Keratinocyte (primary cell): ENCODE measurements at regions not wholly inside any gene's neighbourhood (a gene's known extent, or its start where the extent isn't known, plus 50 kb on each side); places are given as distances from the start of the nearest gene placed in this dataset.

Experiments
- DNase-seq: peaks from one replicate; pipeline ENCODE4 v3.0.0-alpha.2; 2011; ENCODE audit warnings: low read depth, missing footprints, low spot score
- FAIRE-seq: peaks from 2 replicates; lab custom pipeline; 2011; peaks lifted over from hg19 to GRCh38; lab: Jason Lieb, UNC
- H2AFZ ChIP-seq: 2 replicates; pipeline ENCODE4 v1.6.0; 2012; ENCODE audit warnings: low read length, control low read depth, inconsistent platforms; ENCODE audit not compliant: control insufficient read depth
- H3K27ac ChIP-seq: 2 replicates; pipeline ENCODE4 v1.5.1; 2011; ENCODE audit warnings: low read length; ENCODE audit not compliant: control insufficient read depth, insufficient read depth
- H3K27me3 ChIP-seq: 3 replicates; pipeline ENCODE4 v1.6.0; 2011; ENCODE audit warnings: low read length; ENCODE audit not compliant: control insufficient read depth, insufficient read depth; ENCODE audit errors: extremely low read depth
- H3K36me3 ChIP-seq, 2 experiments: 2 replicates in 1 of 2; 3 replicates in 1 of 2; pipeline ENCODE4 v1.5.1; 2011; ENCODE audit warnings: low read length in 2 of 2, mild to moderate bottlenecking in 1 of 2; ENCODE audit not compliant: control insufficient read depth in 2 of 2, insufficient read depth in 2 of 2; ENCODE audit errors: extremely low read depth in 1 of 2
- H3K4me1 ChIP-seq: 3 replicates; pipeline ENCODE4 v1.5.1; 2011; ENCODE audit warnings: low read length; ENCODE audit not compliant: control insufficient read depth, insufficient read depth; ENCODE audit errors: extremely low read depth
- H3K4me2 ChIP-seq: 3 replicates; pipeline ENCODE4 v1.6.0; 2011; ENCODE audit warnings: low read depth, low read length; ENCODE audit not compliant: control insufficient read depth, insufficient read depth; ENCODE audit errors: extremely low read depth
- H3K4me3 ChIP-seq, 3 experiments: fragments of 200-600 bp in 1 of 3; sonication (generic) in 1 of 3; 2 replicates in 2 of 3; 3 replicates in 1 of 3; pipeline ENCODE4 v1.5.1; 2011 to 2016; ENCODE audit warnings: low read length in 3 of 3, mild to moderate bottlenecking in 3 of 3, control low read depth in 2 of 3, inconsistent platforms in 1 of 3, low read depth in 1 of 3, mixed read lengths in 1 of 3, mixed run types in 1 of 3, moderate library complexity in 1 of 3; ENCODE audit not compliant: control insufficient read depth in 2 of 3, insufficient read depth in 2 of 3; ENCODE audit errors: extremely low read depth in 1 of 3
- H3K79me2 ChIP-seq: 2 replicates; pipeline ENCODE4 v1.6.0; 2012; ENCODE audit warnings: low read length; ENCODE audit not compliant: control insufficient read depth, insufficient read depth
- H3K9ac ChIP-seq: 3 replicates; pipeline ENCODE4 v1.6.0; 2011; ENCODE audit warnings: low read length; ENCODE audit not compliant: control insufficient read depth, insufficient read depth; ENCODE audit errors: extremely low read depth
- H3K9me1 ChIP-seq: 3 replicates; pipeline ENCODE4 v1.6.0; 2011; ENCODE audit warnings: low read length; ENCODE audit not compliant: control insufficient read depth, insufficient read depth; ENCODE audit errors: extremely low read depth
- H3K9me3 ChIP-seq: 2 replicates; pipeline ENCODE4 v1.5.1; 2012; ENCODE audit warnings: low read depth, low read length; ENCODE audit not compliant: control insufficient read depth
- H4K20me1 ChIP-seq: 3 replicates; pipeline ENCODE4 v1.6.0; 2011; ENCODE audit warnings: low read length; ENCODE audit not compliant: control insufficient read depth, insufficient read depth; ENCODE audit errors: extremely low read depth
- EZH2 ChIP-seq: IDR thresholded peaks from one replicate; pipeline ENCODE4 v1.6.1; 2012; ENCODE audit warnings: inconsistent platforms, mild to moderate bottlenecking, low read length, moderate library complexity
- dilution Hi-C: fragments of 300-500 bp; cut with MboI; formaldehyde crosslinking; loops from one replicate; pipeline ENCODE4 v1.7.0; 2020; ENCODE audit warnings: low sequenced_read_pairs; ENCODE audit not compliant: extremely low pct_ligation_motif_present
- TF ChIP-seq, protein P1 (sequence below), 3 experiments: IDR thresholded peaks in 1 of 3; conservative IDR thresholded peaks in 1 of 3; optimal IDR thresholded peaks in 1 of 3; 2 replicates in 2 of 3; 3 replicates in 1 of 3; pipeline versions ENCODE3 to v1.5.1; 2011; ENCODE audit warnings: low read length in 3 of 3, mild to moderate bottlenecking in 3 of 3, moderate library complexity in 2 of 3, control low read depth in 1 of 3, inconsistent platforms in 1 of 3; ENCODE audit not compliant: insufficient read depth in 2 of 3; ENCODE audit errors: extremely low read depth in 1 of 3

DNA sequence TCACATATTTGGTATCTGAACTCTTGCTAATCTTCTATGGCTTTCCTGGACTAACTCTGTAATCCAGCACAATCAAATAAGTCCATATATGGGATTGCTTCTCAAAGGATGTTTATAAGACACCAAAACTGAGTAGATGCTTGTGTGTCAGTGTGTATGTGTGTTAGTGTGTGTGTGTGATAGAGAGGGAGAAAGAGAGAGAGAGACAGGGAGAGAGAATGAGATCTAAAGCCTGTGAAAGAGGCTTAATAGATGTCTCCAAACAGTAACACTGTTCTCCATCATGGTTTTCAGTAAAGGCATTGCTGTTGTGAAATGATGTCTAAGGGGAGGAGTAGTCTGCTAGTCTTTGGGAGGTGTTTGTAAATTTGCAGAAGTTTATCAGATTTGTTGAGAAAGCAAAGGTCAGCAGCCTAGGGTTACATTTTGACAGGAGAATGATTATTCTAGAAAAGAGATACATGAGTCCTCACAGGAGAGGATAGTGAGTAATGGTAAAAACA lies 73.9 kb upstream of the MLIP start:
- H3K4me1 ChIP-seq = no peaks in the 10 kb centered on the region
- H3K27ac ChIP-seq = no peak overlapping the region
- FAIRE-seq (peak; percentile 17), DNase-seq (no peak)
- dilution Hi-C loops = no loop called here
- no peaks in the 10 kb centered on the region for H4K20me1 ChIP-seq
- H3K9me3 ChIP-seq = no peaks in the 10 kb centered on the region
- no peaks in the 10 kb centered on the region for H3K9me1 ChIP-seq
- H3K4me3 ChIP-seq = no peak overlapping the region
- no peak overlapping the region for H2AFZ ChIP-seq
- H3K36me3 ChIP-seq = no peaks in the 10 kb centered on the region
- no peaks in the 10 kb centered on the region for H3K79me2 ChIP-seq
- H3K4me2 ChIP-seq = no peak overlapping the region
- no peak overlapping the region for H3K9ac ChIP-seq
- no peak for TF ChIP-seq EZH2
- TF ChIP-seq, protein P1, sequence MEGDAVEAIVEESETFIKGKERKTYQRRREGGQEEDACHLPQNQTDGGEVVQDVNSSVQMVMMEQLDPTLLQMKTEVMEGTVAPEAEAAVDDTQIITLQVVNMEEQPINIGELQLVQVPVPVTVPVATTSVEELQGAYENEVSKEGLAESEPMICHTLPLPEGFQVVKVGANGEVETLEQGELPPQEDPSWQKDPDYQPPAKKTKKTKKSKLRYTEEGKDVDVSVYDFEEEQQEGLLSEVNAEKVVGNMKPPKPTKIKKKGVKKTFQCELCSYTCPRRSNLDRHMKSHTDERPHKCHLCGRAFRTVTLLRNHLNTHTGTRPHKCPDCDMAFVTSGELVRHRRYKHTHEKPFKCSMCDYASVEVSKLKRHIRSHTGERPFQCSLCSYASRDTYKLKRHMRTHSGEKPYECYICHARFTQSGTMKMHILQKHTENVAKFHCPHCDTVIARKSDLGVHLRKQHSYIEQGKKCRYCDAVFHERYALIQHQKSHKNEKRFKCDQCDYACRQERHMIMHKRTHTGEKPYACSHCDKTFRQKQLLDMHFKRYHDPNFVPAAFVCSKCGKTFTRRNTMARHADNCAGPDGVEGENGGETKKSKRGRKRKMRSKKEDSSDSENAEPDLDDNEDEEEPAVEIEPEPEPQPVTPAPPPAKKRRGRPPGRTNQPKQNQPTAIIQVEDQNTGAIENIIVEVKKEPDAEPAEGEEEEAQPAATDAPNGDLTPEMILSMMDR (optimal IDR thresholded peaks at IDR 0.05 in 1 of 3, IDR thresholded peaks at IDR 0.05 in 1 of 3, conservative IDR thresholded peaks at IDR 0.05 in 1 of 3; ENCODE audit: extremely low read depth in 1 of 3, insufficient read depth in 2 of 3, low read length in 3 of 3) = no peak
- H3K27me3 ChIP-seq = no peaks in the 10 kb centered on the region

DNA sequence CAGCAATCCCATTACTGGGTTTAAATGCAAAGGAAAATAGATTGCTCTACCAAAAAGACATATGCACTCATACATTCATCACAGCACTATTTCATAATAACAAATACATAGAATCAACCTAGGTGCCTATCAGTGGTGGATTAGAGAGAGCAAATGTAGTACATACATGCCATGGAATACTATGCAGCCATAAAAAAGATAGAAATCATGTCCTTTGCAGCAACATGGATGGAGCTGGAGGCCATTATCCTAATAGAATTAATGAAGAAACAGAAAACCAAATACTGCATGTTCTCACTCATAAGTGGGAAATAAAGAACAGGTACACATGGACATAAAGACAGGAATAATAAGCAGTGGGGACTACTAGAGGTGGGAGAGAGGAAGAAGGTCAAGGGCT lies 70.7 kb upstream of the MLIP start:
- TF ChIP-seq, protein P1 (optimal IDR thresholded peaks at IDR 0.05 in 1 of 3, IDR thresholded peaks at IDR 0.05 in 1 of 3, conservative IDR thresholded peaks at IDR 0.05 in 1 of 3; ENCODE audit: extremely low read depth in 1 of 3, insufficient read depth in 2 of 3, low read length in 3 of 3) = no peak
- no peak for TF ChIP-seq EZH2
- Histone ChIP-seq H3K4me3 (no peak overlapping the region), H3K9me1 (no peaks in the 10 kb centered on the region), H3K9me3 (no peaks in the 10 kb centered on the region), H3K36me3 (no peaks in the 10 kb centered on the region), H3K79me2 (no peaks in the 10 kb centered on the region), H3K4me2 (no peak overlapping the region), H3K27me3 (no peaks in the 10 kb centered on the region), H2AFZ (no peak overlapping the region), H3K27ac (no peak overlapping the region), H4K20me1 (no peaks in the 10 kb centered on the region), H3K9ac (no peak overlapping the region), H3K4me1 (no peaks in the 10 kb centered on the region)
- FAIRE-seq = no peak
- dilution Hi-C loops = no loop called here
- no peak for DNase-seq
